AG04449 (cell line): ENCODE measurements at regions not wholly inside any gene's neighbourhood (a gene's known extent, or its start where the extent isn't known, plus 50 kb on each side); places are given as distances from the start of the nearest gene placed in this dataset.

Experiments
- CTCF ChIA-PET: fragments of 350-600 bp; formaldehyde crosslinking; extraction: SDS; loops from one replicate; lab custom pipeline; 2021; ENCODE audit warnings: antibody characterized with exemption; lab: Yijun Ruan, JAX
- POLR2A ChIA-PET: fragments of 400-600, 350-600 bp; formaldehyde crosslinking; extraction: SDS; loops from one replicate; lab custom pipeline; 2020; ENCODE audit warnings: antibody characterized with exemption, inconsistent platforms; lab: Yijun Ruan, JAX
- DNase-seq: peaks from one replicate; pipeline ENCODE4 v3.0.0-alpha.2; 2010; ENCODE audit warnings: low read depth, low spot score
- H3K4me3 ChIP-seq: 2 replicates; pipeline ENCODE4 v1.5.1; 2011; ENCODE audit warnings: low read depth, mild to moderate bottlenecking, control low read depth, low read length
- CTCF ChIP-seq: IDR thresholded peaks from one replicate; pipeline ENCODE4 v1.5.1; 2011; ENCODE audit warnings: mild to moderate bottlenecking, moderate library complexity, low read length, control low read depth, inconsistent platforms; ENCODE audit not compliant: insufficient read depth; ENCODE audit errors: missing control alignments

DNA sequence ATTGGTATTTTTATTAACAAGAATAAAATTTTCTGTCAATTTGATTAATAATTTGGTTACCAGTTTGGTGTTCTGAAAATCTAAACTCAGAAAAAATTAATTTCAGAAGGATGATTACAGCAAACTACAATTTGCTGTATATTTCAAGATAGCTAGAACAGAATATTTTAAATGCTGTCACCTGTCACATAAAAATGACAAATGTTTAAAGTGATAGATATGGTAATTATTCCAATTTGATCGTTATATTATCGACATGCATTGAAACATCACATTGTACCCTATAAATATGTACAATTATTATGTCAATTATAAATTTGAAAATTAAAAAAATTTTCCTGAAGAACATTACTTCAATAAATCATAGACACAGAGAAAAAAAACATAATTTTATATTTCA, 56.9 kb upstream of the SLITRK5 start:
- POLR2A ChIA-PET = no interaction called here
- no peak for DNase-seq
- no peak for TF ChIP-seq CTCF
- H3K4me3 ChIP-seq = no peak overlapping the region
- CTCF ChIA-PET = no interaction called here
